Lower leg skin (tissue), 3 donors: ENCODE measurements at regions not wholly inside any gene's neighbourhood (a gene's known extent, or its start where the extent isn't known, plus 50 kb on each side); places are given as distances from the start of the nearest gene placed in this dataset.

Experiments used
- POLR2A ChIP-seq, 2 donors: fragments of 450-650 bp; IDR thresholded peaks; one replicate each; pipeline ENCODE4 v1.6.1; 2016 to 2017; ENCODE audit warnings: antibody characterized with exemption in 2 of 2, mild to moderate bottlenecking in 1 of 2, moderate library complexity in 1 of 2
- TF ChIP-seq, protein P1 (sequence below), 3 donors: fragments of 450-650 bp; IDR thresholded peaks; one replicate each; pipeline ENCODE4 v1.5.1; 2016; ENCODE audit warnings: antibody characterized with exemption in 3 of 3, mild to moderate bottlenecking in 3 of 3, moderate library complexity in 2 of 3

DNA sequence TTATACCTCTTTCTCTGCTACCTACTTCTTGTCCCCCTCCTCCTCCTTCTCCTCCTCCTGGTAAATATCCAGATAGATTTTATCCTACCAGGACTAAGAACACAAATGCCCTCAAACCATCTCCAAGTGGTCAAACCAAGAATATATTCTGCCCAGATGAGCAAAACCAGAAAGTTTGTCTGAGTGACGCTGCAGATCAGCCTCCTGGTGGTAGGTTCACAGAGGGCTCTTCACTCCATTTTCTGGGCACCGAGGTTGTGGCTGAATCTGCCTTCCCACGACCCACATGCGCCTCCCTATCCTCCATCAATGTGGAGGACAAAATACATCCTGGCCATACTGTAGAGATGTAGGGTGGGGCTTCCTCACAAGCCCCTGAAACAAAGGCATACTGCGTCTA is 543.6 kb downstream of the MN1 start:
- TF ChIP-seq, protein P1, sequence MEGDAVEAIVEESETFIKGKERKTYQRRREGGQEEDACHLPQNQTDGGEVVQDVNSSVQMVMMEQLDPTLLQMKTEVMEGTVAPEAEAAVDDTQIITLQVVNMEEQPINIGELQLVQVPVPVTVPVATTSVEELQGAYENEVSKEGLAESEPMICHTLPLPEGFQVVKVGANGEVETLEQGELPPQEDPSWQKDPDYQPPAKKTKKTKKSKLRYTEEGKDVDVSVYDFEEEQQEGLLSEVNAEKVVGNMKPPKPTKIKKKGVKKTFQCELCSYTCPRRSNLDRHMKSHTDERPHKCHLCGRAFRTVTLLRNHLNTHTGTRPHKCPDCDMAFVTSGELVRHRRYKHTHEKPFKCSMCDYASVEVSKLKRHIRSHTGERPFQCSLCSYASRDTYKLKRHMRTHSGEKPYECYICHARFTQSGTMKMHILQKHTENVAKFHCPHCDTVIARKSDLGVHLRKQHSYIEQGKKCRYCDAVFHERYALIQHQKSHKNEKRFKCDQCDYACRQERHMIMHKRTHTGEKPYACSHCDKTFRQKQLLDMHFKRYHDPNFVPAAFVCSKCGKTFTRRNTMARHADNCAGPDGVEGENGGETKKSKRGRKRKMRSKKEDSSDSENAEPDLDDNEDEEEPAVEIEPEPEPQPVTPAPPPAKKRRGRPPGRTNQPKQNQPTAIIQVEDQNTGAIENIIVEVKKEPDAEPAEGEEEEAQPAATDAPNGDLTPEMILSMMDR (IDR thresholded peaks at IDR 0.05) = no peak
- no peak for TF ChIP-seq POLR2A (IDR thresholded peaks at IDR 0.05)
